ENCODE measurements at regions not wholly inside any gene's neighbourhood (a gene's known extent, or its start where the extent isn't known, plus 50 kb on each side); places are given as distances from the start of the nearest gene placed in this dataset.

- TF ChIP-seq, protein P1, sequence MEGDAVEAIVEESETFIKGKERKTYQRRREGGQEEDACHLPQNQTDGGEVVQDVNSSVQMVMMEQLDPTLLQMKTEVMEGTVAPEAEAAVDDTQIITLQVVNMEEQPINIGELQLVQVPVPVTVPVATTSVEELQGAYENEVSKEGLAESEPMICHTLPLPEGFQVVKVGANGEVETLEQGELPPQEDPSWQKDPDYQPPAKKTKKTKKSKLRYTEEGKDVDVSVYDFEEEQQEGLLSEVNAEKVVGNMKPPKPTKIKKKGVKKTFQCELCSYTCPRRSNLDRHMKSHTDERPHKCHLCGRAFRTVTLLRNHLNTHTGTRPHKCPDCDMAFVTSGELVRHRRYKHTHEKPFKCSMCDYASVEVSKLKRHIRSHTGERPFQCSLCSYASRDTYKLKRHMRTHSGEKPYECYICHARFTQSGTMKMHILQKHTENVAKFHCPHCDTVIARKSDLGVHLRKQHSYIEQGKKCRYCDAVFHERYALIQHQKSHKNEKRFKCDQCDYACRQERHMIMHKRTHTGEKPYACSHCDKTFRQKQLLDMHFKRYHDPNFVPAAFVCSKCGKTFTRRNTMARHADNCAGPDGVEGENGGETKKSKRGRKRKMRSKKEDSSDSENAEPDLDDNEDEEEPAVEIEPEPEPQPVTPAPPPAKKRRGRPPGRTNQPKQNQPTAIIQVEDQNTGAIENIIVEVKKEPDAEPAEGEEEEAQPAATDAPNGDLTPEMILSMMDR (IDR thresholded peaks at IDR 0.05) = no peak
- no peak for TF ChIP-seq POLR2A (IDR thresholded peaks at IDR 0.05)
Measured at GRCh38 chrX:96311366-96311765, 373.3 kb upstream of the DIAPH2 start.
